Gastroesophageal sphincter (tissue), 3 donors: ENCODE measurements at regions not wholly inside any gene's neighbourhood (a gene's known extent, or its start where the extent isn't known, plus 50 kb on each side); places are given as distances from the start of the nearest gene placed in this dataset.

Source experiments
- CTCF ChIP-seq, 4 experiments: fragments of 200-600 bp in 2 of 4; fragments of 450-650 bp in 2 of 4; sonication (generic) in 1 of 4; IDR thresholded peaks; one replicate each; pipeline ENCODE4 v1.5.1; 2017 to 2019; ENCODE audit warnings: antibody characterized with exemption in 4 of 4, mild to moderate bottlenecking in 2 of 4, moderate library complexity in 2 of 4
- EP300 ChIP-seq: sonication (generic); formaldehyde crosslinking; IDR thresholded peaks from one replicate; pipeline ENCODE4 v1.6.1; 2017; ENCODE audit warnings: antibody characterized with exemption, mild to moderate bottlenecking
- POLR2A ChIP-seq, 2 donors: fragments of 450-650 bp; IDR thresholded peaks; one replicate each; pipeline ENCODE4 v1.6.1; 2017; ENCODE audit warnings: antibody characterized with exemption in 2 of 2, mild to moderate bottlenecking in 2 of 2, moderate library complexity in 1 of 2
- POLR2AphosphoS5 ChIP-seq: sonication (generic); formaldehyde crosslinking; IDR thresholded peaks from one replicate; pipeline ENCODE4 v1.6.1; 2017; ENCODE audit warnings: antibody characterized with exemption

GRCh38 chr5:2387250-2387633 lies 364.2 kb downstream of the IRX2 start:
- TF ChIP-seq CTCF (IDR thresholded peaks at IDR 0.05) (no peak), POLR2AphosphoS5 (no peak), EP300 (no peak), POLR2A (IDR thresholded peaks at IDR 0.05) (no peak)
